GM19467 (cell line): ENCODE measurements at regions not wholly inside any gene's neighbourhood (a gene's known extent, or its start where the extent isn't known, plus 50 kb on each side); places are given as distances from the start of the nearest gene placed in this dataset.

Experiments
- ATAC-seq: cut with Tn5 transposase; IDR thresholded peaks from one replicate; pipeline ENCODE4 v1.9.1; 2021; ENCODE audit warnings: mild to moderate bottlenecking, moderate library complexity; ENCODE audit not compliant: unreplicated experiment

DNA sequence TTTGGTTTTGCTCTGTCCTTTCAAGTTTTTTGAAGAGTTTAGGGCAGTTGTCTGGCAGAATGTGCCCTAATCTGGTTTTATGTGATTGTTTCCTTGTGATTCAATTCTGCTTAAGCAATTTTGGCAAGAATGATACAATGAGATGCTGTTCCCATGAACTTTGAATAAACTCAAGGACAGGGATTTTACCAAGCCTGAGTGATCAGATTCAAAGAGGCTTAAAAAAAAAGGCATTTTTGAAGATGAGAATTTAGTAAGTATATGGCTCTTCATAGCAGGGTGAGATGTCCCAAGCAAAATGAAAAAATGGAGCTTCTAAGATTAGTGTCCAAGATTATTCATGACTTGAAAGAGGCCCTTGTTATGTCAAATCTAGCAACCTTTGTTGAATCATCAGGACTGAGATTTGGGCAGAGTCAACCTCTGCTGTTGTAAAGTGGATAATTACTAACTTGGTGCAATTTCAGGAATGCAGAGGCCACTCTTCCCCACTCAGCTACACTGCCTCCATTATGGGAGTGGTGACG is 180.6 kb upstream of the NUDT4 start:
- no peak for ATAC-seq

DNA sequence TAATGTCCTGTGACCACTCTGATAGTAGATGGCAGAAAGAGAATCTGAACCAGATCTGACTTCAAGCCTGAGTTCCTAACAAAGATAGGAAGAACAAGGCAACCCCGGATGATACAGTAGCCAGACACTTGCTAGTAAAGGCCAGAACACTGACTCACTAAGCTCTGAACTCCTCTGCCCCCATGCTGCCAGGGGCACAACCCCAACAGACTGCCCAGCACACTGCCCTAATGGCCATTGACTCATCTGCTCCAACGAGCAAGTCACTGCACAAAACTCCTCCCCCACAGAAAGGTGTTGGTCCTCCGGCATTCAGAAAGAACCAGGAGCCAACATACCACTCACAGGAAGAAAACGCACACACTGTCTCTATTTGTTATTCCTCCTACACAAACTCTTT is 179.6 kb upstream of the NUDT4 start:
- ATAC-seq: no peak

DNA sequence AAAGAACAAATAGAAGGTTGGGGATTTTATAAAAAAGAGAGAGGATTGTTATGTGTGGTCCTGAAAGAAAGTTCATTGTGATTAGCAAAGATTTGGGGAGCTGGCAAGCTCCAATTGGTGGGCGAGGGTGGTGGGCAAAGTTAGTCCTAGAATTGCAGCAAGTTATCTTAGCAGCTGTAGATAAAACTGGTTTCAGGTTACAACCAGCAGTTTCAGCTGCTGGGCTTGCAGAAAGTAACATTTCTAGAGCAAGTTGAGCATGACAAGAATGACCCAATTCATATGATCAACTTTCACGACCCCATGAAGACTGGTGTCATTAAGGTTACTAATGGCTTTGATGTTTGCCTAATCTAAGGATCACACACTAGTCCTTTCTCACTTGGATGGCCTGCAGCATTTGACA is 177.9 kb upstream of the NUDT4 start:
- no peak for ATAC-seq

DNA sequence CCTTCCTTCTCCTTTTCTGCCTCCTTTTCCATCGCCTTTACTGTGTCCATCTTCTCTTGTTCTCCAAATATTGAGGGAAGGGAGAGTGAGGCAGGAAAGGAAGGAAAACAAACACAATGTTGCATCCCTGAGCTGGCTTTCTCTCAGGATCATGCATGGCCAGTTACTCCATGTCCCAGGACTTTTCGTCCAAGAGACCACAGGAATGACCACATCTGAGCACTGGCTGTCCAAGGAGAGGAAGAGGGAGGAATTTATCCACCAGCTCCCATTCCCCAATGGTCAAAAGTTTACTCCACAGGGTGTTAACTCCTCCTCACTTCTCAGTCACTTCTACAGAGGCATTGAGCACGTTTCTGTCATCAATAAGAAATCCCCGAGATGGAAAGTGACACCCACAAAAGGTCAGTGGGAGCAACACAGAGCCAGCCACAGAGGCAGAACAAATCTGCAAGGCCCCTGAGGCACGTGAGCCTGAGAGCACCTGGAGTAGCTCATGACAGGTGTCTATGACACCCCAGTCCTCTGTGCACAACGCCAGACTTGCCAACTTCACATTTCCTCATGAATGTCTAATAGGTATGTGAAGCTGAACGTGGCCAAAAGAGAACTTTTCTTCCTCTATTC is 177.3 kb upstream of the NUDT4 start:
- no peak for ATAC-seq

DNA sequence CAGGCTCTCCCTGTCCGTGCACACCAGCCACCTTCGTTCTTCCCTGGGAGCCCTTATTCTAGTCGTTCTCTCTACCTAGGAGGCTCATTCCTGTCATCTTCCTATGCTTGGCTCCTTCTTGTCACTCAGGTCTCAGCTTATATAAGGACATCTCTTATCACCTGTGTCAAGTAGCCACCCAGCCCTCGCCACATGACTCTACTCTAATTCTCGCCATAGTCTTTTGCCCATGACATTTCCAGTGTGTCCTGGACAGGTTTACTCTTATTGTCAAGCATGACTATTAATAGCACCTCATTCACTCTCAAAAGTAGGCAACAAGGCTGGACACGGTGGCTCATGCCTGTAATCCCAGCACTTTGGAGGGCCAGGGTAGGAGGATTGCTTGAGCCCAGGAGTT is 175.7 kb upstream of the NUDT4 start:
- no peak for ATAC-seq

DNA sequence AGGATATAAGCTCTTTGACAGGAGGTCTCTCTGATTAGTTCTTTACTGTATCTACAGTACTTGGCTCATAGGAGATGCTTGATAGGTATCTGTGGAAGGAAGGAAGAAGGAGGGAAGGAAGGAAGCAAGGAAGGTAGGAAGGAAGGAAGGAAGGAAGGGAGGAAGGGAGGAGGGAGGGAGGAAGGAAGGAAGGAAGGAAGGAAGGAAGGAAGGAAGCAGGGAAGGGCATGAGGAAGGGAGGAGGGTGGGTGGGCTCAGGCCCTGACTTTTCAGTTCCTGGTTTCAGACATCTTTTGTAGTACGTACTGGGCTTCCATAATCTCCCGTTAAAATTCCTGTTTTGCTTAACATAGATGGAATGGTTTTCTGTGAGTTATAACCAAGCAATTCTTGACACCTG is 175.0 kb upstream of the NUDT4 start:
- ATAC-seq: no peak

DNA sequence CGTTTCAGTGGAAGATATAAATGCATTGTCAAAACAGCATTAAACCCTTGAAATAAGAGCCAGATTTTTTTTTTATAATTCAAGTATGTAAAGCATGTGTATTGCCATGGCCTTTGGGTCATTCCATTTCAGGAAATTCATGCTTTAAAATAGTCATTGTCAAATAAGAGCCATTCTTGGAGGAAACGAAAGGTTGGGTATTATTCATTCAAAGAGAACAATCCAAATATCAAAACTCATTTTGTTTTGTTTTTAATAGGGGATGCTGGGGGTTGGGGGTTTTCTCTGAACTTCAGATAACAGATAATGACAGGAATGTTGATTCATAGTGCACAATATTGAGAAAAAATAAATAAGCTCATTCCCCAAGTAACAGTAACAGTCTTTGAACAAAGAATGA is 174.4 kb upstream of the NUDT4 start:
- ATAC-seq: no peak

DNA sequence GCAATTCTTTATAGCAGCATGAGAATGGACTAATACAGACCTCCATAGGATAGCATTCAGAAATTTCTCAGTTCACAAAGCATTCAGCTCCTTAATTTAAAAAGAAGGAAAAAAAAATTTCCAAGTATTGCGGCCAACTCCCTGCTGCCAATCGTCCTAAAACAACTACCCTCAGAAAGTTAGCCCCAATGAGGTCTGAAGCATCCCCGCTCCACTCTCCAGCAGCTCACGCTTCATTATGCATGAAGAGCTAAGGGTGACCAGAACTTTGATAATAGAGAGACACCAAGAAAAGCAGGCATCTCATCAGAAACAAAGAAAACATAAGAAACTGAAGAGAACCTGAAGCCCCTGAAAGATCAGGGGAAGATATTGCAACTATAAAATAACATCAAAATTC is 172.8 kb upstream of the NUDT4 start:
- ATAC-seq: no peak

DNA sequence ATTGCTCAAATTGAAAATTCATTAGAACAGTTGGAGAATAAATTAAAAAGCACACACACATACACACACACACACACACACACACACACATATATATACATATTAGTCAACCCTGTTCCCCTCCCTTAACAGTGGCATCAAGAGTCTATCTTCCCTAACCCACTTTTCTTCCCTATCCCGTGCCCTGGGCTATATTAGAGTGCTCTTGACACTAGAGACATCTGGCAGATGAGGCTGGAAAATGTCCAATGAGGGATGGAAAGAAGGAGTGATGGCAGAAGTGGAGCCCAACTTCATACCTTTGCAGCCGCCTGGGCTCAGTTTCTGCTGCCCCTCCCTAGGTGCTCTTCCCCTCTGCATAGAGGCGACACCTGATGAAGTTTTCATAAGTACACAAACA is 172.4 kb upstream of the NUDT4 start:
- no peak for ATAC-seq

DNA sequence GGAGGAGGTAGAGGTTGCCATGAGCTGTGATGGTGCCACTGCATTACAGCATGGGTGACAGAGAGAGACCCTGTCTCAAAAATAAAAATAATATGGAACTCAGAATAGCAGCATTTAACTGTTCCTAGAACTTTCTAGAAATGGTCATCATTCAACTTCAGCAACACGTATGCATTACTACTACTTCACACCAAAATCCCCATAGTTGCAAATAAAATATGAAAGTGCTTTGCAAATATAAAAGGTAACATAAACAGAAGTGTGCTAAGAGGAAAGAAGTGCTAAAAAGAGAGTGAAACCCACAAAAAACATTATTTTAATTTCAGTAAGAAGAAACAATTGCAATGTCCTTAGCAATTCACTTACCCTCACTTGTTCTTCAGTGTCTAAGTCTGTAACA is 169.7 kb upstream of the NUDT4 start:
- no peak for ATAC-seq

DNA sequence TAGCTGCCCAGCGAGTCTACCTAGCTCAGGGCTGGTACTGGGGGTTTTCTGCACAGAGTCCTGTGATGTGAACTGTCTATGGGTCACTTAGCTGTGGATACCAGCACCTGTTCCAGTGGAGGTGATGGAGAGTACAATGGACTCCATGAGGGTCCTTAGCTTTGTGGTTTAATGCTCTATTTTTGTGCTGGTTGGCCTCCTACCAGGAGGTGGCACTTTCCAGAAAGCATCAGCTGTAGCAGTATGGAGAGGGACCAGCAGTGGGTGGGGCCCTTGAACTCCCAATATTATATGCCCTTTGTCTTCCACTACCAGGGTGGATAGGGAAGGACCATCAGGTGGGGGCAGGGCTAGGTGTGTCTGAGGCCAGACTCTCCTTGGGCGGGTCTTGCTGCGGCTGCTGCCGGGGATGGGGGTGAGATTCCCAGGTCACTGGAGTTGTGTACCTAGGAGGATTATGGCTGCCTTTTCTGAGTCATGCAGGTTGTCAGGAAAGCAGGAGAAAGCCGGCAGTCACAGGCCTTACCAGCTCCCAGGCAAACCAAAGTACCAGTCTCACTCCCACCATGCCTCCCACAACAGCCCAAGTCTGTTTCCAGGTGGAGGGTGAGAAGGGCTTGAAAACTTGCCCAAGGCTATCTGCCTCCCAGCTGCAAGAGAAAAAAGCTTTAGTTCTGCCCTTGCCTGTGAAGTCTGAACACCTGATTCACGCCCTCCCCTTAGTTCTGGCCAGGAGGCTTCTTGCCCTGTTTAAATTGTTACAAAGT is 163.0 kb upstream of the NUDT4 start:
- ATAC-seq: no peak

DNA sequence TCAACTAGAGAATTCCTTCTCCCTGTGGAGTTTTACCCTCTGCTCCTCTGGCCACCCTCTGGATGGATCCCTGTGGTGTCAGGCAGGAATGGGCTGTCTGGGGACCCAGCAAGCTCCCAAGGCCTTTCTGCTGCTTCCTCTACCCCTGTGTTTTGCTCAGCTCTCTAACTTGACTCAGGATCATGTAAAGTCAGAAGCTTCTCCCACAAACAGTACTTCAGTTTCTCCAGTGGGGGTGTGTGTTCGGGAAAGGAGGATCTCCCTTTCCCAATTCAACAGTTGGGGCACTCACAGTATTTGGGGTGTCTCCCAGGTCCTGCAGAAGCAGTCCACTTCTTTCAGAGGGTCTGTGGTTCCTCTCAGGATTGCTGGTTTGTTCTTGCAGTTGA is 162.4 kb upstream of the NUDT4 start:
- no peak for ATAC-seq

DNA sequence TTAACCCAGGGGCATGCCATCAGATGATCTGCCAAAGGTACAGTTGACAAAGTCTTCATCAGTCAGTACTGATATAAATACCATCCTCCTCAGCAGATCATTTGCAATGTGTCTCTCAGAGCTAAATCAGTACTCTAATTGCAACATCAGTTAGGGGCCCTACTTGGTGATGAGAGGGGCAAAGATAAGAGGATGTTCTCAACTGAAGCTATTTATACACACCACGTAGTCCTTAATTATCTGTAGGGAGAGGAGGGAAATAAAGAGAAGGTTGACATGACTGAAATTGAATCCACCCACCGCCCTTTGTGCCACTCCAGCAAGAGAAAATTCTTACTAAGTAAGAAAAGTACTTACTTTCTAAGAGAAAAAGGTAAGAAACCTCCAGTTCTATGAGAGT is 157.8 kb upstream of the NUDT4 start:
- ATAC-seq: no peak

DNA sequence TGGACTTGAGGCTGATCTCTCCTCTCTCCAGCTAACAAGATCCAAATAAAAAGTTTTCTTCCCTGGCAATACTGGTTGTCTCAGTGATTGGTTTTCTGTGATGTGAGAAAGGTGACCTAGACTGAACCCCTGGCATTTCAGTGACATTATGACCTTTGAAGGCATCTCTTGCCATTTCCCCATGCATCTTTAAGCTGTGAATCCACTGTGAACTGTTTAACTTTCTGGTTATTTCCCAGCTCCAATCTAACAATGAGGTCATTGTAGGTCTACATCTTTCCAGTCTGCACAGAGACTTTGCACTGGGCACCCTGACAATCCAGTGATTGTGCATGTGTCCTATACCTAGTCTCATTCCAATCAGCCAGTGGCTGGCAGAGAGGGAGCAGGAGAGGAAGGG is 155.9 kb upstream of the NUDT4 start:
- ATAC-seq: no peak

DNA sequence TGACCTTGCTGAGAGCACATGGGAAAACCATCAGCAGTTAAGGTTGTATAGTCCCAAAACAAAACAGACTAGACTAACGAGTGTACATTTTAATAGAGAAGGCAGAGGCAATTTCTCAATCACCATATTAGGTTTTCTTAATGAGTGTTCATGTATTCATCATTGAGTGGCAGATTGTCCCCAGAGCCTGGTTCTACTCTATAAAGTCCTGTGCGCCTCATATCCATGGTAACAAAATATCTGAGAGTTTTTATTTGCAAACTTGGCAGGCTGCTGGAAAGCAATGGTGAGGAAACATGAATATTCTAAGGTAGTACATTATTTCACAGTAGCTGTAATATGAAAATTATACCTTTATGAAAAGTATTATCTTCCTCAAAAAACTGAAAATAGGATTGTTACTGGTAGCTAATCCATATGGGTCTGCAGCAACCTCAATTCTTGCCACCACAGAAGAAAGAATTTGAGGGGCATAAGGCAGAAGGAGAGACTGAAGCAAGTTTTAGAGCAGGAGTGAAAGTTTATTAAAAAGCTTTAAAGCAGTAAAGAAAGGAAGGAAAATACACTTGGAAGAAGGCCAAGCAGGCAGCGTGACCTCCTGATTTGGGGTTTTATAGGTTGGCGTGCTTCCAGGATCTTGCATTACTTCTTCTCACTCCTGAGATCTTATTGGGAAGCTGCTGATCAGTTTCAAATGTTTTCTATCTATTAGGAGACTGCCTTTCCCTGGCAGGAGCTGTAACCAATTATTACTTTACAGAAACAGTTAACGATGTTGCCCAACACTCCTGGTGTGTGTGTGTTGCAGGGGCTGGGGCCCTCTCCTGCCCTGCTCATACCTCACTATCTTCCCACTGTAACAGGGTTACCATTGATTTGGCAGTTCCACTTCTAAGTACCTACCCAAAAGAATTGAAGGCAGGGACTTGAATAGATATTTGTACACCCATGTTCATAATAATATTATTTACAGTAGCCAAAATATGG is 154.0 kb upstream of the NUDT4 start:
- no peak for ATAC-seq

DNA sequence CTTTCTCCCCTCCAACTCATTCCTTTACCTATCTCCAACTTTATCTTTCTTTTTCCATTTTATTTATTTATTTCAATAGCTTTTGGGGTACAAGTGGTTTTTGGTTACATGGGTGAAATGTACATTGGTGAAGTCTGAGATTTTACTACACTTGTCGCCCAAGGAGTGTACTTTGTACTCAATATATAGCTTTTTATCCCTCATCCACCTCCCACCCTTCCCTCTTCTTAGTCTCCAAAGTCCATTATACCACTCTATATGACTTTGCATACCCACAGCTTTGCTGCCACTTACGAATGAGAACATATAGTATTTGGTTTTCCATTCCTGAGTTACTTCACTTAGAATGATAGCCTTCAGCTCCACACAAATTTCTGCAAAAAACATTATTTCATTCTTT is 152.6 kb upstream of the NUDT4 start:
- ATAC-seq: no peak

DNA sequence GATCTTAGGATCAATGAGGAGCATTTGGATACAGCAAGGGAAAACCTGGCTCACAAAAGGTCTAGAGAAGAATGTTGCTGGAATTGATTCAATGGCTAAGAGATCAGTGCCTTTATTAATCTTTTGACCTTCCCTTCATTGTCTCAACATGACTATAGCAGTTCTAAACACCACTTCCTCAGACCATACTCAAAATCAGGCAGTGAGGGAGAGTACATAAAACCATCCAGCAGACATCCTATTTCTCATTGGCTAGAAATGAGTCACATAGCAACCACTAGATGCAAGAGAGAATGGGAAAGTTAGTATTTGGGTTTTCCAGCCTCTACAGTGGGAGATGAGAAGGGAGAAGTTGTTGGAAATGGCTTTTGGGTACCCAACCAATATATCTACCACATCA is 151.4 kb upstream of the NUDT4 start:
- no peak for ATAC-seq

DNA sequence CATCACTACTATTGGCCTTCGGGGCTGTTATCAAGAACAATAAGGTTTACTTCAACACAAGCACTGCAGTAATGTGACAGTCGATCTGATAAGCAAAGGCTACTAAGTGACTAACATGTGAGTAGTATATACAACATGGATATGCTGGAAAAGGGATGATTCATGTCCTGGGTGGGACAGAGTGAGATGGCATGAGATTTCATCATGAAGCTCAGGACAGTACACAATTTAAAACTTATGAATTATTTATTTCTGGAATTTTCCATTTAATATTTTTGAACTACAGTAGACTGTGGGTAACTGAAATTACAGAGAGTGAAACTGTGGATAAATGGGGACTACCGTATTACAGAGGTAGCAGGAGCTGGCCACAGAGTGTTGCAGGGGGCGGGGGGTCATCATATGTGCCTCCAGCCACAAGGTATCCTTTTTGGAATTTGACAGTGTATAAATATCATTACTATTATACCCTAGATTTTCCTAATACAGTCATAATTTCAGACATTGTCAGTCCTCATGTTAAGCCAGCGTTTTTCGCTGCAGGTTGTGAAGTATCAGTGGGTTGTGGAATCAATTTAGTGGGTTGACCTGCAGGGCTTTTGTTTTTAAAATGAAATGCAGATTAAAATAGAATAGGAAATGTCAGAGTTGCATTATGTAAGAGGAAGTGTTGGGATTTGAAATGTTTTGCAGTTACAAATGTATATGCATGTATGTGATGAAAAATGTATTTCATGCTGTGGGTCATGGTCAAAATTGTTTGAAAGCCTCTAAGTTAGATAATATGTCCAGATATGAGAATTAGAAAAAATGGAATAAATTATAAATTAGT is 148.0 kb upstream of the NUDT4 start:
- no peak for ATAC-seq

DNA sequence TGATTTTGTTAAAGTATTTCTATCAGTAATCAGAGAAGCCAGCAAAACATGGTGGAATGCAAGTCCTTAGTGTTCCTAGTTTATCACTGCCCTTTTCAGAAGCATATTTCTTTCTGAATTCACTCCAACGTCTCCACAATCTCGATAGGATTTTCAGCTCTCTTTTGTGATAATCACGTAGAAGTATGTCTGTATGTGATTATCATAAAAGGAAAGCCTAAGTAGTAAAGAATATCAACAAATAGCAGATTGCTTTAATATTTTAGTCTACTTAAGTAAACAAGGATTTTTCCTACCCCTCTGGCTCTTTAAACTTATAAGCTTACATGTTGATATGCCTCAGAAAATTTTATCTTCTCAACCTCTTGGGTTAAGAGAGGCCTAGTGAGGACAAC is 147.4 kb upstream of the NUDT4 start:
- ATAC-seq: no peak

DNA sequence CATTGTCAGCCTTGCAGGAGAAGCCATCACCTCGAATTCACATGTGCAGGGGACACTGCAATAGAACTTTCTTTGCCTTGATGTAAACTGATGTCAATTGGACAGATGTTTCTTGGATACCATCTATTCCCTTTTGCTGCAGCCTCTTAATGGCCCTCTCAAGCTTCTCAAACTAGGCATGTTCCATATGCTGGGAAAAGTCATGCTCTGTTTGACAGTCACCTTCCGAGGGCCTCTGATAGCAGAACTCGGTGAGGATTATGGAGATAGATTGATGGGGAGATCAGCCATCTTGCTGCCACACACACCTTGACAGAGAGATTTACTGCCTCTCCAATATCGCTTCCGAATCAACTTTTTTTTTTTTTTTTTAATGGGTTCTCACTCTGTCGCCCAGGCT is 145.8 kb upstream of the NUDT4 start:
- ATAC-seq: no peak

DNA sequence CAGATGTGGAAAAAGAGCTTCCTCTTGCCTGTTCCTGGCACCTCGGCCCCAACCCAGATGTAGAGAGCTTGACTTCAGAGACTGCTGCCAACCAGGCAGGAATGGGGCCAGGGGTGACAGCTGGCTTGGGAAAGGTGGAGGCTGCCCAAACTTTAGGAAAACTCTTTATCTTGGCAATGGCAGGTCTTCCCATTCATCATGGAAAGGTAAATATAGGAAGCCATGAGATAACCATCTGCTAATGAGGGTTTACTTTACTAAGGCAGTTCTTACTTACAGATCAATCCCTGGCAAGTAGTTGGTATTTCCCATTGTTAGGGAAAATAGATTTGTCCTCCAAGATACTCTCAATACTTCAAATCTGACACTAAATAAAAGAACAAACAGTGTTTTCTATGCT is 143.1 kb upstream of the NUDT4 start:
- ATAC-seq: no peak
